Large intestine (tissue), 3 donors: ENCODE measurements at regions not wholly inside any gene's neighbourhood (a gene's known extent, or its start where the extent isn't known, plus 50 kb on each side); places are given as distances from the start of the nearest gene placed in this dataset.
A peak's percentile ranks its signal among the peaks of the same experiment; 100 is the strongest.

Experiments
- DNase-seq, 2 donors: peaks; one replicate each; pipeline versions ENCODE4 v3.0.0 to v3.0.0-alpha.2; 2013
- H3K27ac ChIP-seq: one replicate; pipeline ENCODE4 v1.5.1; 2013; ENCODE audit warnings: low read length
- H3K27me3 ChIP-seq: 2 replicates; pipeline ENCODE4 v1.6.1; 2013; ENCODE audit warnings: low read length; ENCODE audit not compliant: control insufficient read depth, insufficient read depth
- H3K36me3 ChIP-seq: 2 replicates; pipeline ENCODE4 v1.6.1; 2013; ENCODE audit warnings: low read length; ENCODE audit not compliant: control insufficient read depth, insufficient read depth
- H3K4me1 ChIP-seq: one replicate; pipeline ENCODE4 v1.6.1; 2013; ENCODE audit warnings: low read length; ENCODE audit not compliant: control insufficient read depth, insufficient read depth
- H3K4me3 ChIP-seq: one replicate; pipeline ENCODE4 v1.5.1; 2013; ENCODE audit warnings: low read length
- H3K9me3 ChIP-seq: one replicate; pipeline ENCODE4 v1.6.1; 2013; ENCODE audit warnings: mild to moderate bottlenecking, low read depth, low read length, moderate library complexity; ENCODE audit not compliant: control insufficient read depth
- WGBS: methylation state at CpG from one replicate; pipeline ENCODE4 v1.1.5; 2013; ENCODE audit warnings: low lambda C conversion rate; ENCODE audit not compliant: insufficient coverage; 5-methylcytosine and 5-hydroxymethylcytosine counted together

DNA sequence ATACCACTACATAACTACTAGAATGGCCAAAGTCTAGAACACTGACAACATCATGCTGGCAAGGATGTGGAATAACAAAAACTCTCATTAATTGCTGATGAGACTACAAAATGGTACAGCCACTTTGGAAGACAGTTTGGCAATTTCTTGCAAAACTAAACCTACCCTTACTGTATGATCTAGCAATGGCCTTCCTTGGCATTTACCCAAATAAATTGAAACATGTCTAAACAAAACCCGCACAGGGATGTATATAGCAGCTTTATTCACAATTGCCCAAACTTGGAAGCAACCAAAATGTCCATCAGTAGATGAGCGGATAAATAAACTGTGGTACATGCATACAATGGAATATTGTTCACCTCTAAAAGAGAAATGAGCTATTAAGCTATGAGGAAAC, 87.9 kb upstream of the SLC24A5 start:
- H3K9me3 ChIP-seq = no peaks in the 10 kb centered on the region
- no peaks in the 10 kb centered on the region for H3K36me3 ChIP-seq
- H3K27ac ChIP-seq = no peak overlapping the region
- no peak for DNase-seq
- H3K27me3 ChIP-seq = no peaks in the 10 kb centered on the region
- H3K4me1 ChIP-seq = no peaks in the 10 kb centered on the region
- H3K4me3 ChIP-seq = no peak overlapping the region
- WGBS = no CpG with 5 or more reads among the region's 2 CpGs

DNA sequence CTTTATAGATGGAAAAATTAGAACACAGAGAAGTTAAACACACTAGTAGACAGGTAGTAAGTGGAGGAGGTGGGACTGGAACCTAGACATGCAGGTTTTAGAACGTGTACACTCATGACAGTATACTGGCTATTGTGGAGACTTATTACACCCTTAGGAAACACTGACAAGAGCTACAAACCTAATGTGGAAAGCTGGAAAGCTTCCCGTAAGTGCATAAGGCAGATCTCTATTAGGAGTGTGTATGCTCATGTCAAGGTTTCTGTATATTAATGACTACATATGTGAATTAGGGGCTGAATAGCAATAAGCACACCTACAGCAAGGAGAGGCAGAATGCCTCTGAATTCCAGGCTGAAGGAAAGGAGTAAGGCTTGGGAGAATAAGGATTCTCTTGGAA, 82.6 kb upstream of the SLC24A5 start:
- H3K27me3 ChIP-seq = no peaks in the 10 kb centered on the region
- H3K4me1 ChIP-seq = no peaks in the 10 kb centered on the region
- H3K36me3 ChIP-seq = no peaks in the 10 kb centered on the region
- no peak for DNase-seq
- H3K9me3 ChIP-seq = no peaks in the 10 kb centered on the region
- no CpG with 5 or more reads among the region's 2 CpGs for WGBS
- no peak overlapping the region for H3K27ac ChIP-seq
- no peak overlapping the region for H3K4me3 ChIP-seq

- H3K4me3 ChIP-seq = no peak overlapping the region
- peak in 1 of 2 donors; percentile 16 for DNase-seq
- no peak overlapping the region for H3K27ac ChIP-seq
- no peaks in the 10 kb centered on the region for H3K27me3 ChIP-seq
- H3K4me1 ChIP-seq = no peaks in the 10 kb centered on the region
- WGBS = 50% methylated on average over 3 of the region's 6 CpGs
- no peaks in the 10 kb centered on the region for H3K9me3 ChIP-seq
- H3K36me3 ChIP-seq = no peaks in the 10 kb centered on the region
Observed at GRCh38 chr15:48040166-48040817, 80.5 kb upstream of the SLC24A5 start.

DNA sequence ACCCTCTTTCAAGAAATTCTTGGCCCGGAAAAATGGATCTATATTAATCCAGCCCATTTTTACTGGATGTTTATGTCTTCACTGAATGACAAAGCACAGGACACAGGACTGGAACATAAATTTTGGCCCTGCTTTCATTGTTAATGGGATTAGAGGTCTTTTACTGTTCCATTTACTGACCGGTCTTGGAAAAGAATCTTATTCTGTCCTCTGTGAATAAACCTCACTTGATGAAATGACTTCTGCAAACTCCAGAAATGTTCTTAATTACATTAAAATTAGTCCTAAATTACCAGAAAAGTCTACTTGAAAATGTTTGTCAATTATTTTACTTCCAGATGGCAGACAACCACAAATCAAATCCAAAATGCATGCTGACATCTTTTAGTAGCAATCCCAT, 79.3 kb upstream of the SLC24A5 start:
- 100% methylated on average over 1 of the region's 2 CpGs for WGBS
- Histone ChIP-seq H3K9me3 (no peaks in the 10 kb centered on the region), H3K4me1 (no peaks in the 10 kb centered on the region), H3K27me3 (no peaks in the 10 kb centered on the region), H3K27ac (no peak overlapping the region), H3K4me3 (no peak overlapping the region), H3K36me3 (no peaks in the 10 kb centered on the region)
- no peak for DNase-seq

- Histone ChIP-seq H3K9me3 (no peaks in the 10 kb centered on the region), H3K27me3 (no peaks in the 10 kb centered on the region), H3K4me3 (no peak overlapping the region), H3K4me1 (no peaks in the 10 kb centered on the region), H3K36me3 (no peaks in the 10 kb centered on the region), H3K27ac (no peak overlapping the region)
- no peak for DNase-seq
- no CpG with 5 or more reads among the region's 5 CpGs for WGBS
Observed at GRCh38 chr15:48046813-48047438, 73.9 kb upstream of the SLC24A5 start.

DNA sequence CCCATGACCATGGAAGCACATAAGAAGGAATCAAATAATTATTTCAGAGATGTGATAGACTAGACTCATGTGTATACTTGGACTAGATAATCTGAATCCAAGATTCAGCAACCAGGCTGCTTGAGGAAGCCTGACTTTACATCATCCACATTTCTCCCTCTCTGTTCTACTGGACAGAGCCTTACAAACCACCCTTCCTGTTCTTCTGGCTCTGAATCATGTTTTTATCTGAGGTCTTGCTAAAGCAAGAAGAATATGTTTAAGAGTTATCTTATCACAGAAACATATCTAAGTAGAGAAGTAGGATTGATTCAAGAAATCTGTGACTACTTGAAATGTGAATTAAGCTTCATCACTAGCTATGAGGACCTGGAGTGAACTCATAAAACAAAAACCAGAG, 71.1 kb upstream of the SLC24A5 start:
- Histone ChIP-seq H3K4me3 (no peak overlapping the region), H3K27ac (no peak overlapping the region), H3K4me1 (no peaks in the 10 kb centered on the region), H3K36me3 (no peaks in the 10 kb centered on the region), H3K9me3 (no peaks in the 10 kb centered on the region), H3K27me3 (no peaks in the 10 kb centered on the region)
- DNase-seq = no peak

GRCh38 chr15:48052946-48053345, 67.8 kb upstream of the SLC24A5 start:
- no peak overlapping the region for H3K27ac ChIP-seq
- no peaks in the 10 kb centered on the region for H3K9me3 ChIP-seq
- H3K4me1 ChIP-seq = no peaks in the 10 kb centered on the region
- no peaks in the 10 kb centered on the region for H3K27me3 ChIP-seq
- no peak for DNase-seq
- H3K36me3 ChIP-seq = no peaks in the 10 kb centered on the region
- no peak overlapping the region for H3K4me3 ChIP-seq
- WGBS = no CpG with 5 or more reads among the region's 2 CpGs

DNA sequence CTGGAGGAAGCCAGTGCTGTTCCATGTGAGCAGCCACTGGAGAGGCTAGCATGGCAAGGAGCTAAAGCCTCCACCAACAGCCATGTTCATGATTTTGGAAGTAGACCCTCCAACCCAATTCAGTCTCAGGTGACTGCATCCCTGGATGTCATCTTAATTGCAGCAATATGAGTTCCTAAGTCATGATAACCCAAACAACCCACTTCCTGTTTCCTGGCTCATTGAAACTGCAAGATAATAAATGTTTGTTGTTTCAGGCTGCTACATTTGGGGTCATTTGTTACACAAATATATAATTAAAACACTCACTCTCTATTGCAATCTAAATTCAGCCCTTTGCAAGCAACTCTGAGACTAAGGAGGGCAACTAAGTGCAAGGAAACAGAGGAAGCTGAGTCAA, 62.4 kb upstream of the SLC24A5 start:
- H3K9me3 ChIP-seq = no peaks in the 10 kb centered on the region
- H3K36me3 ChIP-seq = no peaks in the 10 kb centered on the region
- H3K4me1 ChIP-seq = no peaks in the 10 kb centered on the region
- no peak overlapping the region for H3K4me3 ChIP-seq
- no peak for DNase-seq
- no peak overlapping the region for H3K27ac ChIP-seq
- H3K27me3 ChIP-seq = no peaks in the 10 kb centered on the region

DNA sequence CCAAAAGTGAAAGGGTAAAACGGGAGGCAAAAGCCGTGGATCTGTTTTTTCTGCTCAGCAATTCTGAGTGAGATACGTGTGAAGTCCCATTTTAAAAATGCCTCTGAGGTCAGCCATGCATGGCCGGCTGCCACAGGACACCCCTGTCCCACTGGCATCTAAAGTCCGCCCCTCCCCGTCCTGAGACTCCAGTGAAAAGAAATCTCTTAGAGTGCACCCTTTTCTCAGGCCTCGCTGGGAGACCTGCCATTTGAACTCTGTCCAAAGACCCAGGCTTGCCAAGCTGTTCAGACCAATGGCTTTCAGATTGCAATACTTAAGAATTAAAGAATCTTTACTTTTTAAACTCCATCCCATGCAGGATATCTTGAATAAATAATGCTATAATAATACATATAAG, 61.0 kb upstream of the SLC24A5 start:
- Histone ChIP-seq H3K9me3 (no peaks in the 10 kb centered on the region), H3K27ac (no peak overlapping the region), H3K36me3 (no peaks in the 10 kb centered on the region), H3K4me3 (no peak overlapping the region), H3K27me3 (no peaks in the 10 kb centered on the region), H3K4me1 (no peaks in the 10 kb centered on the region)
- WGBS = no CpG with 5 or more reads among the region's 7 CpGs
- DNase-seq = no peak

- Histone ChIP-seq H3K4me1 (no peaks in the 10 kb centered on the region), H3K4me3 (no peak overlapping the region), H3K9me3 (no peaks in the 10 kb centered on the region), H3K27me3 (no peaks in the 10 kb centered on the region), H3K36me3 (no peaks in the 10 kb centered on the region), H3K27ac (no peak overlapping the region)
- no peak for DNase-seq
- 75% methylated on average over 1 of the region's 1 CpG for WGBS
Observed at GRCh38 chr15:48060396-48060795, 60.4 kb upstream of the SLC24A5 start.

- H3K9me3 ChIP-seq = no peaks in the 10 kb centered on the region
- peak overlapping the region; percentile 4 for H3K27ac ChIP-seq
- H3K4me3 ChIP-seq = no peak overlapping the region
- no CpG with 5 or more reads among the region's 6 CpGs for WGBS
- H3K27me3 ChIP-seq = no peaks in the 10 kb centered on the region
- no peaks in the 10 kb centered on the region for H3K36me3 ChIP-seq
- no peaks in the 10 kb centered on the region for H3K4me1 ChIP-seq
- peak; percentile 58 to 78 for DNase-seq
Observed at GRCh38 chr15:48061605-48062004, 59.2 kb upstream of the SLC24A5 start.
